ENCODE measurements at regions not wholly inside any gene's neighbourhood (a gene's known extent, or its start where the extent isn't known, plus 50 kb on each side); places are given as distances from the start of the nearest gene placed in this dataset.

GRCh38 chr5:159765135-159765433 is 151.2 kb upstream of the ADRA1B start:
- DNase-seq, result no peak

- no peak for DNase-seq
These were observed 150.3 kb upstream of the ADRA1B start for GRCh38 chr5:159765760-159766517.

- no peak for DNase-seq
These were observed 148.0 kb upstream of the ADRA1B start for GRCh38 chr5:159768243-159768642.

GRCh38 chr5:159772698-159773061 is 143.6 kb upstream of the ADRA1B start:
- no peak for DNase-seq

GRCh38 chr5:159773062-159773924 is 143.0 kb upstream of the ADRA1B start:
- peak; percentile 89 to 92 for DNase-seq

- DNase-seq, result no peak
These were observed 141.7 kb upstream of the ADRA1B start for GRCh38 chr5:159774476-159775031.

GRCh38 chr5:159775890-159776289 is 140.4 kb upstream of the ADRA1B start:
- DNase-seq, result no peak

- DNase-seq, result no peak
These were observed 139.1 kb upstream of the ADRA1B start for GRCh38 chr5:159777049-159777660.

- no peak for DNase-seq
These were observed 136.8 kb upstream of the ADRA1B start for GRCh38 chr5:159779481-159779880.

- DNase-seq, result no peak
These were observed 136.0 kb upstream of the ADRA1B start for GRCh38 chr5:159780246-159780645.

GRCh38 chr5:159781626-159782157 is 134.6 kb upstream of the ADRA1B start:
- no peak for DNase-seq

- DNase-seq, result no peak
These were observed 133.9 kb upstream of the ADRA1B start for GRCh38 chr5:159782197-159782994.

GRCh38 chr5:159782995-159783300 is 133.3 kb upstream of the ADRA1B start:
- no peak for DNase-seq

- DNase-seq, result no peak
These were observed 132.5 kb upstream of the ADRA1B start for GRCh38 chr5:159783726-159784247.

- DNase-seq, result no peak
These were observed 131.3 kb upstream of the ADRA1B start for GRCh38 chr5:159784993-159785392.

GRCh38 chr5:159785656-159786055 is 130.6 kb upstream of the ADRA1B start:
- no peak for DNase-seq

GRCh38 chr5:159786201-159786600 is 130.1 kb upstream of the ADRA1B start:
- no peak for DNase-seq

- DNase-seq, result no peak
These were observed 129.2 kb upstream of the ADRA1B start for GRCh38 chr5:159786901-159787691.

GRCh38 chr5:159787837-159788236 is 128.4 kb upstream of the ADRA1B start:
- DNase-seq, result no peak

- no peak for DNase-seq
These were observed 127.4 kb upstream of the ADRA1B start for GRCh38 chr5:159788835-159789331.

GRCh38 chr5:159792180-159792579 is 124.1 kb upstream of the ADRA1B start:
- no peak for DNase-seq
